ENCODE measurements at regions not wholly inside any gene's neighbourhood (a gene's known extent, or its start where the extent isn't known, plus 50 kb on each side); places are given as distances from the start of the nearest gene placed in this dataset.

GRCh38 chr14:101241807-101242278 is 319.5 kb upstream of the DIO3 start:
- DNase-seq (ENCODE audit: low read depth, low spot score) (no peak), ATAC-seq (peak; percentile 82)
- no peak overlapping the region for H3K27ac ChIP-seq (ENCODE audit: low read depth, low read length)

GRCh38 chr14:101242442-101243385 is 318.6 kb upstream of the DIO3 start:
- no TSS peak for BruUV-seq (replicated peaks)
- Histone ChIP-seq H2AFZ (ENCODE audit: low read depth, low read length, poor library complexity, severe bottlenecking) (no peak overlapping the region), H3K9ac (ENCODE audit: low read length) (no peak overlapping the region), H3K27me3 (ENCODE audit: insufficient read depth, low read length) (no peaks in the 10 kb centered on the region), H3K4me2 (ENCODE audit: low read length) (peak overlapping the region; percentile 51; the same call in 1 of the 2 replicates), H3K9me2 (ENCODE audit: insufficient read depth) (no peaks in the 10 kb centered on the region), H3K4me3 (replicated peaks in 1 of 2; ENCODE audit: low read depth in 1 of 2, low read length in 2 of 2) (no peak overlapping the region), H3K4me1 (ENCODE audit: control insufficient read depth in 1 of 2, insufficient read depth in 2 of 2, low read length in 2 of 2) (peaks cover 2 to 11% of the 10 kb centered on the region in 2 experiments; a peak in 3 of 4 replicates), H3K79me2 (ENCODE audit: insufficient read depth, low read length) (no peaks in the 10 kb centered on the region), H3K36me3 (ENCODE audit: control insufficient read depth in 1 of 2, insufficient read depth in 2 of 2, low read length in 2 of 2) (no peaks in the 10 kb centered on the region), H4K20me1 (ENCODE audit: insufficient read depth) (no peaks in the 10 kb centered on the region), H3K9me3 (ENCODE audit: control insufficient read depth in 1 of 2, insufficient read depth in 1 of 2, low read depth in 1 of 2, low read length in 2 of 2) (no peaks in the 10 kb centered on the region), H3K27ac (ENCODE audit: low read depth, low read length) (no peak overlapping the region)
- ATAC-seq (no peak), DNase-seq (ENCODE audit: low read depth, low spot score) (no peak)
- POLR2A ChIA-PET: no interaction called here
- RAD21 ChIA-PET (ENCODE audit: low non-redundant PET in 1 of 2, low total read pairs in 2 of 2, uncharacterized antibody in 2 of 2, unreplicated experiment in 2 of 2): no interaction called here
- CTCF ChIA-PET: no interaction called here
- intact Hi-C loops (cut with micrococcal nuclease): no loop called here
- TF ChIP-seq SP1 (IDR thresholded peaks at IDR 0.05; ENCODE audit: low read depth): no peak
- no peak for TF ChIP-seq SRF (IDR thresholded peaks at IDR 0.05; ENCODE audit: low read depth)
- no peak for TF ChIP-seq SIN3A (IDR thresholded peaks at IDR 0.05; ENCODE audit: low read depth)
- TF ChIP-seq EZH2 (IDR thresholded peaks at IDR 0.05): no peak
- no peak for TF ChIP-seq ZFX (IDR thresholded peaks at IDR 0.05)
- no peak for TF ChIP-seq MAX (IDR thresholded peaks at IDR 0.05)
- TF ChIP-seq YY1 (IDR thresholded peaks at IDR 0.05; ENCODE audit: extremely low read depth, insufficient replicate concordance, low read depth, low read length): no peak
- no peak for TF ChIP-seq REST (IDR thresholded peaks at IDR 0.05; ENCODE audit: low read depth)
- TF ChIP-seq POLR2AphosphoS5 (IDR thresholded peaks at IDR 0.05; ENCODE audit: low read depth, low read length): no peak
- no peak for TF ChIP-seq ATF3 (IDR thresholded peaks at IDR 0.05)
- no peak for TF ChIP-seq EGR1 (IDR thresholded peaks at IDR 0.05; ENCODE audit: low read depth)
- no peak for TF ChIP-seq CBX3 (IDR thresholded peaks at IDR 0.05; ENCODE audit: low read depth)

More at GRCh38 chr14:101241807-101242278, 319.5 kb upstream of the DIO3 start:
- H3K4me3 ChIP-seq (replicated peaks in 1 of 2; ENCODE audit: low read depth in 1 of 2, low read length in 2 of 2): no peak overlapping the region
- peaks cover 2 to 11% of the 10 kb centered on the region in 2 experiments; a peak in 3 of 4 replicates for H3K4me1 ChIP-seq (ENCODE audit: control insufficient read depth in 1 of 2, insufficient read depth in 2 of 2, low read length in 2 of 2)
- no peaks in the 10 kb centered on the region for H4K20me1 ChIP-seq (ENCODE audit: insufficient read depth)
- H2AFZ ChIP-seq (ENCODE audit: low read depth, low read length, poor library complexity, severe bottlenecking): no peak overlapping the region
- no TSS peak for BruUV-seq (replicated peaks)
- ChIA-PET RAD21 (ENCODE audit: low non-redundant PET in 1 of 2, low total read pairs in 2 of 2, uncharacterized antibody in 2 of 2, unreplicated experiment in 2 of 2) (no interaction called here), POLR2A (no interaction called here), CTCF (no interaction called here)
- H3K79me2 ChIP-seq (ENCODE audit: insufficient read depth, low read length): no peaks in the 10 kb centered on the region
- intact Hi-C loops (cut with micrococcal nuclease): no loop called here
- H3K4me2 ChIP-seq (ENCODE audit: low read length): peak overlapping the region; percentile 51
- H3K9me3 ChIP-seq (ENCODE audit: control insufficient read depth in 1 of 2, insufficient read depth in 1 of 2, low read depth in 1 of 2, low read length in 2 of 2): no peaks in the 10 kb centered on the region
- no peaks in the 10 kb centered on the region for H3K36me3 ChIP-seq (ENCODE audit: control insufficient read depth in 1 of 2, insufficient read depth in 2 of 2, low read length in 2 of 2)
- H3K9me2 ChIP-seq (ENCODE audit: insufficient read depth): no peaks in the 10 kb centered on the region
- H3K9ac ChIP-seq (ENCODE audit: low read length): no peak overlapping the region
- TF ChIP-seq SIN3A (IDR thresholded peaks at IDR 0.05; ENCODE audit: low read depth): no peak
- TF ChIP-seq POLR2A (IDR thresholded peaks at IDR 0.05; ENCODE audit: borderline replicate concordance, extremely low read depth, insufficient read depth, insufficient read length): no peak
- TF ChIP-seq ELF1 (IDR thresholded peaks at IDR 0.05; ENCODE audit: borderline replicate concordance, low read depth): no peak
- TF ChIP-seq TCF7L2 (IDR thresholded peaks at IDR 0.05; ENCODE audit: borderline replicate concordance, extremely low read depth, insufficient read depth, insufficient read length): no peak
- TF ChIP-seq POLR2AphosphoS5 (IDR thresholded peaks at IDR 0.05; ENCODE audit: low read depth, low read length): no peak
- no peak for TF ChIP-seq EGR1 (IDR thresholded peaks at IDR 0.05; ENCODE audit: low read depth)
- no peak for TF ChIP-seq EZH2 (IDR thresholded peaks at IDR 0.05)
- H3K27me3 ChIP-seq (ENCODE audit: insufficient read depth, low read length): no peaks in the 10 kb centered on the region
